Cerebellar nuclear complex (tissue), 1 donor: ENCODE measurements at regions not wholly inside any gene's neighbourhood (a gene's known extent, or its start where the extent isn't known, plus 50 kb on each side); places are given as distances from the start of the nearest gene placed in this dataset.
"Not testable (repeated sequence)": the region's sequence is repeated elsewhere in the genome, so short reads cannot be mapped to it uniquely, and the experiment has no call there.

Experiments used
- DNase-seq, 2 experiments: peaks; one replicate each; lab custom pipeline; 2025; lab: John Stamatoyannopoulos, UW

DNA sequence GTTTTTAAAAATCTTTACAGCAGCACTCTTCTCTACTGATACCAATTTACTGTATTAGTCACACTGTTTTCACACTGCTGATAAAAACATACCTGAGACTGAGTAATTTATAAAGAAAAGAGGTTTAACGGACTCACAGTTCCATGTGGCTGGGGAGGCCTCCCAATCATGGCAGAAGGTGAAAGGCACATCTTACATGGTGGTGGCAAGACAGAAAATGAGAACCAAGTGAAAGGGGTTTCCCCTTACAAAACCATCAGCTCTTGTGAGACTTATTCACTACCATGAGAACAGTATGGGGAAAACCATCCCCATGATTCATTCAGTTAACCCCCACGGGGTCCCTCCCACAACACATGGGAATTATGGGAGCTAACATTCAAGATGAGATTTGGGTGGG, 481.9 kb upstream of the TLE4 start:
- DNase-seq: not testable (repeated sequence)

DNA sequence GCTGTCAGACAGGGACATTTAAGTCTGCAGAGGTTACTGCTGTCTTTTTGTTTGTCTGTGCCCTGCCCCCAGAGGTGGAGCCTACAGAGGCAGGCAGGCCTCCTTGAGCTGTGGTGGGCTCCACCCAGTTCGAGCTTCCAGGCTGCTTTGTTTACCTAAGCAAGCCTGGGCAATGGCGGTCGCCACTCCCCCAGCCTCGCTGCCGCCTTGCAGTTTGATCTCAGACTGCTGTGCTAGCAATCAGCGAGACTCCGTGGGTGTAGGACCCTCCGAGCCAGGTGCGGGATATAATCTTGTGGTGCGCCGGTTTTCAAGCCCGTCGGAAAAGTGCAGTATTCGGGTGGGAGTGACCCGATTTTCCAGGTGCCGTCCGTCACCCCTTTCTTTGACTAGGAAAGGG, 468.5 kb upstream of the TLE4 start:
- not testable (repeated sequence) for DNase-seq

DNA sequence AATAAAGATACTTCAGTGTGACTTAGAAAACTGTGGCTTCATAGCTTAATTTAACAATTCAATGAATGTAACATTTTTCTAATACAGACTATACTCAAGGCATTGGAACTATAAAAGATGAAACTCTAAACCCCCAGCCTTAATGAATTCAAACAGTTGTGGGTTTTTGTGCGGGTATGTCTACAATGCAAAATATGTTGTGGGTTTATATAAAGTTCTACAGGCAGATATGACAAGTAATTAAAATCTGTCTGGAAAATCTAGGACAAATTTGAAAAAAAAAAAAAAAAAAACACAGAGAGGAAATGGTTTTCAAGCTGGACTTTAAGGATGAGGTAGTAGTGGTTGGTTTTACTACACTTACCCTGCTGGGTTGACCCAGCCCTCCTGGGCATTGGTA, 467.5 kb upstream of the TLE4 start:
- DNase-seq: no peak

DNA sequence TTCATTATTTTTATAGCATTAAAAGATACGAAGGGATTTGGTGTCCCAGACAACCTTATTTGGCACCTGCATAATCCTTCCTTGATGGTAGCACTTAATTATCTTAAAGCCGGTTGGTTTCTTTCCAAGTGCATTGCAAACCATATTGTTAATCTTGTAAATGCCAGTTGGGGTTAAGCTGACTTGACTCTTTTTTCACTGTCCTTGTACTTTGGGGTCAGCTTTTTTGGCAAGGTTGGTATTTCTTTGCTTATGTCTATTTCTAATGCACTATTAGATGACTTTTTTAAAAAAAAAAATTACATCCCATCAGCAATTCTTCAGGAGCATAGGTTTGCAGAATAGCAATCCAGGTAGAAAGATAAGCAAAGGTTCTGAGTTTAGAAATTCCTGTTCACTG, 466.8 kb upstream of the TLE4 start:
- DNase-seq: no peak

DNA sequence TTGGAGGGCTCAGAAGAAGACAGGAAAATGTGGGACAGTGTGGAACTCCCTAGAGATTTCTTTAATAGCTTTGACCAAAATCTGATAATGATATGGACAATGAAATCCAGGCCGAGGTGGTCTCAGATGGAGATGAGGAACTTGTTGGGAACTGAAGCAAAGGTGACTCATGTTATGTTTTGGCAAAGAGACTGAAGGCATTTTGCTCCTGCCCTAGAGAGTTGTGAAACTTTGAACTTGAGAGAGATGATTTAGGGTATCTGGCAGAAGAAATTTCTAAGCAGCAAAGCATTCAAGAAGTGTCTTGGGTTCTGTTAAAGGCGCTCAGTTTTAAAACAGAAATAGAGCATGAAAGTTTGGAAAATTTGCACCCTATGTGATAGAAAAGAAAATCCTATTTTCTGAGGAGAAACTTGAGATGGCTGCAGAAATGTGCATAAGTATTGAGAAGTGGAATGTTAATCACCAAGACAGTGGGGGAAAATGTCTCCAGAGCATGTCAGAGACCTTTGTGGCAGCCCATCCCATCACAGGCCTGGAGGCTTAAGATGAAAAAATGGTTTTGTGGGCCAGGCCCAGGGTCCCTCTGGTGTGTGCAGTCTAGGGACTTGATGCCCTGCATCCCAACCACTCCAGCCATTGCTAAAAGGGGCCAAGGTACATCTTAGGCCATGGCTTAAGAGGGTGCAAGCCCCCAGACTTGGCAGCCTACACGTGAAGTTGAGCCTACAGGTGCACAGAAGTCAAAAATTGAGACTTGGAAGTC, 463.7 kb upstream of the TLE4 start:
- DNase-seq: no peak

DNA sequence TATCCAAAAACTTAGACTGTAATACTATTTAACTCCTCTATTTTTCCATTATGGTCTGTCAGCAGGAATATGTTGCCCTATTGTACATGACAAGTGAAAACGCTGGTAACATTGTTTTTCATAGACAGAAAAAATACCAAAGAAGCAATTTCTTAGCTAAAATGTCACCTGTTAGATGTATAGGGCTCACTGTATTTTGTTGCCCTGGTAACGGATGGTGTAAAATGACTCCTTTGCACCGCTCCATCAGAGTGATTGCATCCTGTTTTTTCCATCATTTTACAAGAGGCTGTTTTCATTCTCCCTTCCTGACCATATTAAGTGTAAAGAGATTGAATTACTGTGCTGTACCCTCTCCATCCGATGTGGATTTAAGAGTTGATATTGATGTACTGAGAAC, 460.1 kb upstream of the TLE4 start:
- DNase-seq: no peak

DNA sequence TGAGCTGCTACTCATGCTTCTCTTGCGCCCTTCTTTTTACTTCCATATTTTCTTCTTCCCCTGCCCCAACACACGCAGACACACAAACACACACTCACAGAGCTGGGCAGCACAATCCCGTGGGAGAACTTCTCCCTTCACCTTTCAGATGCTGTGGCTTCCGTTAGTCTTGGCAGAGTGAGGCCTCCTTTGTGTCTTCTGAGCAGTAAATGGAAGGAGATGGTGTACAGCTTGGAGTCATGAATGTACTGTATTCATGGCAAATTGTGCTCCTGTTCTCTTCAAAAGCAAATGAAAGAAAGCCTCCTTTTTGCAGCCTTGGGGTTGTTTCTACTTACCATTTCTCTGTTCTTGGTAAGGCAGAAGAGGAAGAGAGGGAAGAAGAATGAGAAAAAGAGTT, 456.6 kb upstream of the TLE4 start:
- DNase-seq: no peak

DNA sequence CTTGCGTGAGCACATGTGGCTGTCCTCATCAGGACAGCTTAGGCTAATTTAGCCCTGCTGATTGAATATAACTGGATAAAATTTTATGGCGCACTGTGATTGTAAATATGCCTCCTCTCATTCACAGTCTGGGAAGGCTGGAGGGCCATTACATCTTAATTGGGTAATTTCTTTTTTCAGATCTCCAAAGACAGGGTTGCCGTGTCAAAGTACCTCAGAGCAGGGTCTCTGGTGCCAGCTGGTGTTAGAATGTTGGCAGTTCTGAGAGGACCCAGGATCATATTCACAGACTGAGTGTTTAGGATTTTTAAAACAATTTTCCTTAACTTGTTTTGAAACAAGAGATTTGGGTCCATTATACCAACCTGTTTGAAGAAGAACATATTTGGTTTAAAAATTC, 455.7 kb upstream of the TLE4 start:
- no peak for DNase-seq

DNA sequence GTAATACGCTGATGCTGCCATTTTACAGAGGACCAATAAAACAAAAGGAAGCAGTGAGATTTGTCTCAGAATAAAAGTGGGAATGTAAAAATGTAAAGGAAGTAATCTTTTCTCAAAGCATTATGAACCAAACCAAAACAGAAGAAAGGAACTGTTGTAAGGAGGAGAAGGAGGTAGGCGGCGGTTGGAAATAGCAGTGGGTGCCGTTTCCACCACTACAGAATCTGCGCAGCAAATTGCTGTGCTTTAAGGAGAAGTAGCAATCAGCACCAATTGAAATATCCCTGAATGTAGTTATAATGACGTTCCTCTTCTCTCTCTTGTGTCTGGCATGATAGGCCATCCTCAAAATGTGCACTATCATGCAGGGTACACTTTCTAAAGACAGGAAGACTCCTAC, 455.1 kb upstream of the TLE4 start:
- no peak for DNase-seq

DNA sequence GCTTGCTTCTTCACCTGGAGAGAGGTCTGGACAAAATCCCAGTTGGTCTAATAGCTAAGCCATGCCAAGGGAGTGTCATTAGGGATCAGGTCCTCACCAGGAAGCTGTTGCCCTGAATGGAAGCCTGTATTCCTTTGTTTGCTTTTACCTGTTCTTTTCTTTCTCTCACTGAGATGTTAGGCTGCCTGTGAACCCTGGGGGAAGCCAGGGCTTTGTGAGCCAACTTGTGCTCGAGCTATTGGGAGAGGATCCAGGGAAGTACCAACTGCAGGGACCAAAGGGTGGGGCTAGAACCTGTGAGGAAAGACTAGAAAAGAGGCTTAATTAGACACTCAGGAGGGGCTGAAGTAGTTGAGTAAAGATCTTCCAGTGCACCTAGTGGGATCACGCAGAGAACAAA, 451.2 kb upstream of the TLE4 start:
- DNase-seq: no peak

DNA sequence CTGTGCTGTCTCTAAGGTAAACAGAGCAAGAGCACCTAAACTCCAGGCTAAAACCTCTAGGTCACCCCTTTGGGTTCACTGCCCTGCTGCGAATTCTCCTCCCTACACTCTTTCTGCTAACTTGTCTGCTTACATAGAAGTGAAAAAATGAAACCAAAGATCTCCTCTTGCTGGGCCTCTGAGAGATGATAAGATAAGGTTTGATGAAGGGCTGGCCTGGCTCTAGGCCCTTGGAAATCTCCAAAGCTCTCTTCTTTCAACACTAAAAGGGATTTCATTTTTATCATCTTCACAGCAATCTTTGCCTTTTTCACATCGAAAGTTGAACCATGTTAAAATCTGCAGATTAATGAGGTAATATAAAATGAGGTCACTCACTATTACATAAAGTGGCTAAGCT, 450.8 kb upstream of the TLE4 start:
- no peak for DNase-seq

DNA sequence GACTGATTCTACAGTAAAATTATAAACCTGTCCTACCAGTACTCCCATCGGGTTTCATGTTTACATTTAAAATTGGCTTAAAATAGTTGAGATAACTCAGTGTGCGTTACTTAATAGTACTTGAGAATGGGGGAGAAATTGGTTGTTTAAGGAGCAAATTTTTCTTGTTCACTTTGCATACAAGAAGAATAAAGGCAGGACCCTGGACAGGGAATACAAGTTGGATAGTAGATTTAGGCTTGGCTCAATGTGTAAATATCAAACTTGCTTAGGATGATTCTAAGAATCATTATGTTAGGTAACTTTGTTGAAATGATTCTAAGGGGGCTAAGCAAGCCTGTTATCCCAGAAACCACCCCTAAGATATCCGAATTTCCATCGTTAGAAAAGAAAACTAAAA, 448.4 kb upstream of the TLE4 start:
- no peak for DNase-seq

DNA sequence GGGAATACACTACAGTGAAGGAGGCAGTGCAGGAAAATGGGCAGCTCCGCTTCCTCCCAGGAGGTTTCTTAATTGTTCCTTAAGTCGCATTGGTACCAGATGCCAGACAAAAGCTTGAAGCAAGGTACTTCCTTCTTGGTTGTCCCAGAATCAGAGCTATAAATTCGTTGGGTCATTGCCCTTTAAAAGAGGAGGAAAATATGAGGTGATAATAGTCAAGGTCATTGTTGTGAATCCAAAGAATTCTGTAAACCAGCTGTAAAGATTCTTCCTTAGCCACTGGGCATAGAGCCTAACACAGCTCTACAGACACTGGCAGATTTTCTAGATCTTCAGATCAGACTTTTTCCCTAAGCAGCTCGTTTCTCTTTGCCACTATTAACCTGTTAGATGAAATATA, 444.1 kb upstream of the TLE4 start:
- no peak for DNase-seq

DNA sequence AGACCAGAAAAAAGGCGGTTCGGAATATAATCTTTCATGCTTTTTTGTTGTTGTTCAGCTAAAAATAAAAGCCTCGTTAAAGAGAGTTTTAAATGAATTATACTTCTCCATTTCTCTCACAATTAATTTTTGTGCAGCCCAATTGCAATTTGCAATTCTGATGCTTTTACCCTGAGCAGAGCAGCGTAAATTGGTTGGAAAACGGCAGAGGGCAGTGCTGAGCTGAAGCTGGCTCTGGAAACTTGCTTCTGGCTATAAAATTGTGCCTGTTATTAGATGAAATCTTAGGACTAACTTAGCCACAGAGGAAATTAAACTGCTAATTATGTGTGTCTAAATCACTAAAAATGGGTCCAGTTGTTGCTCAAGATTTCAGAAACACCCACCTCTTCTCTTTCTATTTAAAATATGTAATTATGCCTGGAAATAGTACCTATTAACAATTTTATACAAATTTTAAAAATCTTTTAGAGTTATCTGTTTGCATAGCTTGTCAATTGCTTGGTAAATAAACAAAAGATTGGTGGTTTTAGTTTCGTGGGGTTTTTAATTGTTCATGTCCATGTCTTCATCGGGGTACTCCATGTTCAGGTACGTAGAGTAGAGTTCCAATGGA, 441.8 kb upstream of the TLE4 start:
- DNase-seq: no peak

DNA sequence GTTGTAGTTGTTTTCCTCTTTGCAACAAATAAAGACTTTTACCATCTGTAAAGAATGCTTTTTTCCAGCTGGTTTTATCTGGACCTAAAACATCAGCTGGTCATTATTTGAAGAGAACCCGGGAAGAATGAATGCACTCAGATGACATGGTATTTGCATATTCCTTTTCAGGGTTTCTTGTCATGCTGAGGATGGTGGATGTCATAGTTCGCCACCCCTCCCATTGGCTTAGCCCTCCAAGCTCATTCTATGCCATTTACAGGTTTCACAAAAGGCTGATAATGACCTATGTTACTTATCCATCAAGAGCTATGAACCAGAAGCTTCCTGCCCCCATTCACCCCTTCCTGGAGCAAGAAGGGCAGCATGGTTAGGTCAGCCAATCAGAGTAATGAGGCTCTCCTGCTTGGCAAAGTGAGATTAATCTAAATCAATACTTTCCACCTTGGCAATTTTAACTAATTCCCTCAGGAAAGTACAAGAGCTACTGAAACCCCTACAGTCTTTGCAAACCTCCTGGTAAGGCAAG, 440.5 kb upstream of the TLE4 start:
- no peak for DNase-seq

DNA sequence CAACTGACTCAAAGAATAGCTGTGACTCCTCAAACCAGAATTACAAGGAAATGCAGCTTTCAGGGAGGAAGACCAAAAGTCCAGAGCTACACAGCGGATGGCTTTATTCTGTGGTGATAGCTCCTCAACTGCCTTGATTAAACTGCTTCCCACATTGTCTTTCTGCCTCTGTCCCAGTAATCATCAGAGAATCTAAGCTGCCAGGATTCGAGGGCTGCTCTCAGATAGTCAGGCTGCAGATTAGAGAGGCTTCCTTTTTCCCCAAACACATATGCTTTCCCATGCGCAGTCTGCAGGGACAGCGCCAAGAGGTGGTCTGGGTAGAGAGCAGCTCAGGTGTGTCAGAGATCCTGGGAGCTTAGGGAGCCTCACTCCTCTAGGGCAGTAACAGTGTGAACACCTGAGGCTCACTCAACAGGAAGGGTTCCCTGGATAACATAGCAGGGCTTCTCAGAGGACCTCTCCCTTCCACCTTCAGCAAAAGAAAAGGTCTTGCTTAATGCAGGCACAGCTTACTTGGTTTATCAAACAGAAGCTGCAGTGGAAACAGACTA, 439.9 kb upstream of the TLE4 start:
- DNase-seq: no peak

DNA sequence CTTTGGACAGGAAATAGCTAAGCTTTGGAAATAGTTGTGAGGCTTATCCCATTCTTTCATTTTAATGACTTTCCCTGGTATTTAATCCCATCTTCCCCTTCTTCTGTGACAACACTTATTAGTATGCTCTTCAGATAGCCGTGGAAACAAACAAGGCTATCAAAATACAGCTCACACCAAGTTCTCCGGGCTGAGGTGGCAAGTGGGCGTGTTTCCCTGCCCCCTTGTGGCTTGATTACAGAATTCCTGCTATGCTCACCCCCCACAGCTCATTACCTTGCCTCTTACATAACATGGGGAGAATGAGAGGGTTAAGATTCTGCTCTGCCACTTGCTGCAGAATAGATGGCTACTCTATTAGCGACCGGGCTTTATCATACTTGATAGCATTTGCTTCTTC, 437.1 kb upstream of the TLE4 start:
- DNase-seq: no peak

DNA sequence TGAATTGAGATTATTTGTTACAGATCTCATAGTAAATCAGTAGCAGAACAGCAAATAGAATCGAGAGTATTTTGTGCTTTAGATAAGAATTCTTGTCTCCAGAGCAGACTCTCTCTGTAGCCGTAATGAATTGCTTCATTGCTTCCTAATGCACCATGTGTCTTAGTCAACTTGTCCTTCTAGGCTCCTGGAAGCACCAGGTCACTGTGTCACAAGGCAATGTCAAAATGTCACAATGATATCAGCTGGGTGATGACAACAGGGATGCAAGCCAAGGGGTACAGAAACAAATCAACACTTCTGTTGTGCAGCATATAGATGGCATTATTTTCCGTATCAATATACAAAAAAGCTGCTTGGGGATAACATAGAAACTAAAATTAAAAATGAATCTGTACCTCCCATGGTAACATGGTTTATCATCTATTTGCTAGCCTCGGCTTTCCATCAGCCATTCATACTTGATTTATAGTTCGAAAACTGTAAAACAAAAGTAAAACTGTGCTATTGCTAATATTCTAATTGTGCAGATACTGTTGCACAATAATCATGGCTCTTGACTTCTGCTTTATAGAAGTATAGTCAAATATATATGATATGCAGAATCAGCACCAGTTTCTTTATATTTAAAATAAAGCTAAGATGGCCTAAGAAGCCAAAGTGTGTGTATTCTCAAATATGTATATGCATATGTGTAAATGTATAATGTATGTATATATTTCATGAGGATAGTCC, 435.9 kb upstream of the TLE4 start:
- DNase-seq: no peak

DNA sequence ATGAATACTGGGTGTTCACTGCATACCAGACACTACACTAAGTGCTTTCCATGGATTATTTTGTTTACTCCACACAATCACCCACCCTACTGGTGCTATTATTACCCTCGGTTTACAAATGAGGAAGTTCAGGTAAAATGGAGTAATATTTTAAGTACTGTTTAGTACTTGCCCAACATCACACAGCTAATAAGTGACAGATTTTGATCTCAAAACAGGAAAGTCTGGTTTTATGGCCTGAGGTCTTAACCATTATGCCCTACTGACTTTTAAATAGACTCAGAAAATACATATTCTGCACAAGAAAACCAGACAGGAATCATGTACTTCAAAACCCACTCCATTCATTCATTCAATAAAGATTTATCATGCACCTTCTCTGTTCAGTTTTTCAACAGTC, 431.0 kb upstream of the TLE4 start:
- DNase-seq: no peak

DNA sequence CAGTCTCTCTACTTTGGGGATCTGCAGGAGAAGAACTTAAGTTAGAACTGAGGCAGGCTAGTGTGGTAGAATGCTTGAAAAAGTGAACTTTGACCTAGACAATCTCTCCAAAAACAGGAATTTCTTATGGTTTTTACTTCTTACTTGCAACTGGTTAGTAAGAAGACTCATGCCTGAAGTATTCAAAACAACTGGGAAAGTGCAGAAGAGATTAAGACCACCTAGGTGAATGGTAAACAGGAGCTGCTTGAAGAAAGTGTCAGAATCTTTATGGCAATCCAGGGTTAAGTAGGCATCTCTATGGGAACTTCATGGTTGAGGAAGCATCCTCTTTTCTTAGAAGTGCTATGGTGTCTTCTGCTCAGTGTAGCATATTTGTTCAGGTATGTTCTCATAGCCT, 428.6 kb upstream of the TLE4 start:
- no peak for DNase-seq

DNA sequence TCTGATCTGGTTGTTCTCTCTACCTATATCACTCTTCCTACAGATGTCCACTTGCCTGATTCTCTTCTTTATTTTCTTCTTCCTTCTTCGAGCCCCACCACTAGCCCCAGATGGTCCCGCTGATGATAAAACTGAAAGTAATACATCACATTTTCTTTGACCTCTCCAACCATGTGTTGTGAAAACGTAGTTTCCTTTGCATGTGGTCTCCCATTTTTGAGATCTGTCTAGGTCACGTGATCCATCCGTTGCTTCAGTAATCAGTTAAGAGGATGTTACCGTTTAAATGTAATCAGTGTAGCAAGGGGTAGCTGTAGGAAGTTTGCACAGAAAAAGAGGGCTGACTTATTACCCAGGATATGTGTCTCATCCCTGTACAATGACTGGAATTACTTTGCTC, 426.3 kb upstream of the TLE4 start:
- DNase-seq: no peak

DNA sequence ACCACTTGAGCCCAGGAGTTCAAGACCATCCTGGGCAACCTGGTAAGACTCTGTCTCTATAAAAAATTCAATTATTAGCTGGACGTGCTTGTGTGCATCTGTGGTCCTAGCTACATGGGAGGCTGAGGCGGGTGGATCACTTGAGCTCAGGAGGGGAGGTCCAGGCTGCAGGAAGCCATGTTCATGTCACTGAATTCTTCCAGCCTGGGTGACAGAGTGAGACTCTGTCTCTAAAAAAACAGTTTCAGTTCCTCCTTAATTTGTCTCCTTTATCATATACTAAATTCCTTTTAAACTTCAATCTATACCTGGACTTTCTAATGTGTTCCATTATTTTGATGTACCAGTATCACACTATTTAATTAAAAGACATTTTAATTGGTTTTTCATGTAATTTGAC, 422.2 kb upstream of the TLE4 start:
- no peak for DNase-seq

DNA sequence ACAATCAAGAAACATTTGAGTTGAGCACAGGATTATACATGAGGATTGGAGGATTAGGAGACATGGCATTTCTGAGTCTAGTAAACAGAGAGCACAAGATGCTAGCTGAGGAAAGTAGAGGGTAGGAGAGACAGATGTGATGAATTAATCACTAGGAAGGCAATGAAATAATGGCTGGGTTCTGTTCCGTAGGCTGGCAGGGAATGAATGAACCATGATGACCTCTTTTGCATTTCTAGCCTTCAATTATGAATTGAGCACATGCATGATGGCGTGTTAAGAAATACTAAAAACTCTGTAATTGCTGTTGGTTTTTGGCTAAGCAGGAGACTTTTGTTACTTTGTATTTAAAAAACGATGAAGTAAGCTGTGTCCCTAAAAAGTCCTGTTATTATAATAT, 420.0 kb upstream of the TLE4 start:
- DNase-seq: no peak
